ENCODE measurements at regions not wholly inside any gene's neighbourhood (a gene's known extent, or its start where the extent isn't known, plus 50 kb on each side); places are given as distances from the start of the nearest gene placed in this dataset.

GRCh38 chr18:39751161-39751560 is 2185.6 kb upstream of the CELF4 start:
- TF ChIP-seq FOXM1 (IDR thresholded peaks at IDR 0.05; ENCODE audit: borderline replicate concordance) (no peak), NFRKB (IDR thresholded peaks at IDR 0.05) (no peak), SUZ12 (IDR thresholded peaks at IDR 0.05) (no peak), HDGF (IDR thresholded peaks at IDR 0.05; ENCODE audit: borderline replicate concordance) (no peak), ELF4 (IDR thresholded peaks at IDR 0.05) (no peak), SP1 (IDR thresholded peaks at IDR 0.05) (no peak), BHLHE40 (IDR thresholded peaks at IDR 0.05; ENCODE audit: borderline replicate concordance) (no peak), ARNT (IDR thresholded peaks at IDR 0.05) (no peak), FOXA1 (IDR thresholded peaks at IDR 0.05) (no peak), ZNF384 (IDR thresholded peaks at IDR 0.05) (no peak), L3MBTL2 (conservative IDR thresholded peaks at IDR 0.05) (no peak), CTBP1 (IDR thresholded peaks at IDR 0.05; ENCODE audit: borderline replicate concordance) (no peak), TARDBP (IDR thresholded peaks at IDR 0.05) (no peak)
- TF ChIP-seq, protein P1, sequence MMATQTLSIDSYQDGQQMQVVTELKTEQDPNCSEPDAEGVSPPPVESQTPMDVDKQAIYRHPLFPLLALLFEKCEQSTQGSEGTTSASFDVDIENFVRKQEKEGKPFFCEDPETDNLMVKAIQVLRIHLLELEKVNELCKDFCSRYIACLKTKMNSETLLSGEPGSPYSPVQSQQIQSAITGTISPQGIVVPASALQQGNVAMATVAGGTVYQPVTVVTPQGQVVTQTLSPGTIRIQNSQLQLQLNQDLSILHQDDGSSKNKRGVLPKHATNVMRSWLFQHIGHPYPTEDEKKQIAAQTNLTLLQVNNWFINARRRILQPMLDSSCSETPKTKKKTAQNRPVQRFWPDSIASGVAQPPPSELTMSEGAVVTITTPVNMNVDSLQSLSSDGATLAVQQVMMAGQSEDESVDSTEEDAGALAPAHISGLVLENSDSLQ (IDR thresholded peaks at IDR 0.05): no peak

Measured in HEK293T (cell line).